H1 (cell line): ENCODE measurements at regions not wholly inside any gene's neighbourhood (a gene's known extent, or its start where the extent isn't known, plus 50 kb on each side); places are given as distances from the start of the nearest gene placed in this dataset.

Experiments used
- CTCF ChIA-PET: fragments of 300-600 bp; sonication (Branson Sonifier 250); formaldehyde crosslinking; loops from one replicate; lab custom pipeline; 2021; ENCODE audit not compliant: partially characterized antibody; lab: Charles Lee
- POLR2A ChIA-PET: fragments of 300-600 bp; sonication (Branson Sonifier 250); formaldehyde crosslinking; loops from one replicate; lab custom pipeline; 2021; ENCODE audit warnings: inconsistent platforms; ENCODE audit not compliant: partially characterized antibody; lab: Charles Lee
- DNase-seq, 2 experiments: peaks; one replicate each; pipeline versions ENCODE4 v3.0.0 to v3.0.0-alpha.2; 2010 to 2022; ENCODE audit warnings: low spot score in 2 of 2, low read depth in 1 of 2, mixed read lengths in 1 of 2
- FAIRE-seq: peaks from 2 replicates; lab custom pipeline; 2011; peaks lifted over from hg19 to GRCh38; lab: Jason Lieb, UNC
- H2AFZ ChIP-seq: 2 replicates; pipeline ENCODE4 v1.8.1; 2012; ENCODE audit warnings: low read length, inconsistent platforms
- H2AK5ac ChIP-seq: 2 replicates; pipeline ENCODE4 v1.6.1; 2013; ENCODE audit warnings: low read depth, low read length
- H2BK120ac ChIP-seq: replicated peaks from 2 replicates; pipeline ENCODE3; 2013; ENCODE audit warnings: low read depth, low read length, inconsistent platforms
- H2BK12ac ChIP-seq: 2 replicates; pipeline ENCODE4 v1.6.1; 2013; ENCODE audit warnings: low read depth, low read length
- H2BK15ac ChIP-seq: 2 replicates; pipeline ENCODE4 v1.6.1; 2013; ENCODE audit warnings: low read length
- H2BK20ac ChIP-seq: 2 replicates; pipeline ENCODE4 v1.6.1; 2013; ENCODE audit warnings: low read length
- H2BK5ac ChIP-seq: 2 replicates; pipeline ENCODE4 v1.6.1; 2013; ENCODE audit warnings: low read depth, low read length
- H3K14ac ChIP-seq: 2 replicates; pipeline ENCODE4 v1.6.1; 2013; ENCODE audit warnings: inconsistent platforms; ENCODE audit not compliant: insufficient read length
- H3K18ac ChIP-seq: 2 replicates; pipeline ENCODE4 v1.6.1; 2013; ENCODE audit warnings: low read length; ENCODE audit errors: extremely low read depth
- H3K23ac ChIP-seq: 2 replicates; pipeline ENCODE4 v1.6.1; 2013; ENCODE audit warnings: inconsistent platforms; ENCODE audit not compliant: insufficient read length
- H3K23me2 ChIP-seq: 2 replicates; pipeline ENCODE4 v1.6.1; 2013; ENCODE audit warnings: low read depth, low read length
- H3K27ac ChIP-seq: 2 replicates; pipeline ENCODE4 v1.6.1; 2011; ENCODE audit warnings: low read depth, low read length, inconsistent platforms
- H3K27me3 ChIP-seq, 4 experiments: replicated peaks in 1 of 4; 1 replicate in 1 of 4; 2 replicates in 3 of 4; pipeline versions ENCODE4 v1.6.1 to v1.8.1; 2011 to 2013; ENCODE audit warnings: low read length in 3 of 4, mild to moderate bottlenecking in 3 of 4, inconsistent platforms in 2 of 4, mixed read lengths in 2 of 4, moderate library complexity in 1 of 4; ENCODE audit not compliant: control insufficient read depth in 3 of 4, insufficient read depth in 3 of 4; ENCODE audit errors: extremely low read depth in 1 of 4
- H3K36me3 ChIP-seq, 4 experiments: 2 replicates each; pipeline versions ENCODE4 v1.6.1 to v1.8.1; 2011 to 2013; ENCODE audit warnings: mild to moderate bottlenecking in 4 of 4, low read length in 3 of 4, moderate library complexity in 2 of 4, control low read depth in 1 of 4, inconsistent platforms in 1 of 4; ENCODE audit not compliant: insufficient read depth in 4 of 4, control insufficient read depth in 2 of 4
- H3K4ac ChIP-seq: replicated peaks from 2 replicates; pipeline ENCODE3; 2013; ENCODE audit warnings: low read length, low read depth, mixed read lengths, inconsistent platforms; ENCODE audit not compliant: insufficient read length
- H3K4me1 ChIP-seq, 4 experiments: replicated peaks in 1 of 4; 1 replicate in 1 of 4; 2 replicates in 3 of 4; pipeline versions ENCODE4 v1.6.1 to v1.8.1; 2011 to 2013; ENCODE audit warnings: low read length in 3 of 4, inconsistent platforms in 2 of 4, mixed read lengths in 1 of 4; ENCODE audit not compliant: insufficient read depth in 4 of 4, control insufficient read depth in 3 of 4
- H3K4me2 ChIP-seq, 2 experiments: 2 replicates each; pipeline versions ENCODE4 v1.6.1 to v1.8.1; 2011 to 2013; ENCODE audit warnings: low read depth in 2 of 2, low read length in 2 of 2, control low read depth in 1 of 2, inconsistent platforms in 1 of 2, mild to moderate bottlenecking in 1 of 2; ENCODE audit not compliant: insufficient read depth in 1 of 2
- H3K4me3 ChIP-seq, 4 experiments: fragments of 200-600, 300-600 bp in 1 of 4; sonication (generic), shearing (Covaris generic), sonication (Bioruptor Twin) in 1 of 4; 2 replicates each; pipeline versions ENCODE4 v1.5.1 to v1.8.1; 2011 to 2016; ENCODE audit warnings: low read length in 4 of 4, low read depth in 3 of 4, control low read depth in 2 of 4, inconsistent platforms in 2 of 4, mild to moderate bottlenecking in 2 of 4, mixed read lengths in 1 of 4, moderate library complexity in 1 of 4; ENCODE audit not compliant: insufficient read depth in 2 of 4; ENCODE audit errors: extremely low read depth in 1 of 4
- H3K56ac ChIP-seq: replicated peaks from 2 replicates; pipeline ENCODE3; 2013; ENCODE audit warnings: low read depth, mild to moderate bottlenecking, mixed read lengths, low read length, inconsistent platforms; ENCODE audit not compliant: insufficient read length
- H3K79me1 ChIP-seq: 2 replicates; pipeline ENCODE4 v1.6.1; 2013; ENCODE audit warnings: low read depth, low read length, control low read depth
- H3K79me2 ChIP-seq, 2 experiments: 2 replicates each; pipeline versions ENCODE4 v1.6.1 to v1.8.1; 2012 to 2013; ENCODE audit warnings: low read length in 2 of 2, mild to moderate bottlenecking in 2 of 2, inconsistent platforms in 1 of 2; ENCODE audit not compliant: insufficient read depth in 2 of 2, control insufficient read depth in 1 of 2
- H3K9ac ChIP-seq, 4 experiments: replicated peaks in 1 of 4; 1 replicate in 1 of 4; 2 replicates in 3 of 4; pipeline versions ENCODE4 v1.6.1 to v1.8.1; 2011 to 2013; ENCODE audit warnings: low read depth in 3 of 4, low read length in 3 of 4, control low read depth in 2 of 4, mild to moderate bottlenecking in 2 of 4, moderate library complexity in 2 of 4, inconsistent platforms in 1 of 4; ENCODE audit errors: extremely low read depth in 1 of 4
- H3K9me3 ChIP-seq, 2 experiments: 2 replicates each; pipeline versions ENCODE4 v1.6.1 to v1.8.1; 2012 to 2013; ENCODE audit warnings: mild to moderate bottlenecking in 2 of 2, moderate library complexity in 2 of 2, control low read depth in 1 of 2, inconsistent platforms in 1 of 2, low read depth in 1 of 2, low read length in 1 of 2, mixed read lengths in 1 of 2; ENCODE audit not compliant: insufficient read depth in 2 of 2
- H4K20me1 ChIP-seq, 2 experiments: replicated peaks in 1 of 2; 2 replicates each; pipeline versions ENCODE3 to v1.8.1; 2011 to 2013; ENCODE audit warnings: inconsistent platforms in 2 of 2, low read length in 2 of 2, mild to moderate bottlenecking in 1 of 2; ENCODE audit not compliant: insufficient read depth in 2 of 2, control insufficient read depth in 1 of 2
- H4K5ac ChIP-seq: 2 replicates; pipeline ENCODE4 v1.6.1; 2013; ENCODE audit warnings: low read length, low read depth, mixed read lengths, inconsistent platforms; ENCODE audit not compliant: insufficient read length
- H4K8ac ChIP-seq: 2 replicates; pipeline ENCODE4 v1.8.0; 2013; ENCODE audit warnings: mild to moderate bottlenecking, moderate library complexity, low read length, inconsistent platforms; ENCODE audit not compliant: insufficient read depth; ENCODE audit errors: extremely low read depth
- H4K91ac ChIP-seq: replicated peaks from 2 replicates; pipeline ENCODE3; 2013; ENCODE audit warnings: low read length, mixed read lengths, inconsistent platforms; ENCODE audit not compliant: insufficient read length
- FOSL1 ChIP-seq: IDR thresholded peaks from 2 replicates; pipeline ENCODE4 v1.6.1; 2011; ENCODE audit warnings: mild to moderate bottlenecking, low read depth, low read length, moderate library complexity; ENCODE audit not compliant: insufficient read depth
- GABPA ChIP-seq: IDR thresholded peaks from 2 replicates; pipeline ENCODE4 v1.6.1; 2011; ENCODE audit warnings: mild to moderate bottlenecking, low read length, moderate library complexity, borderline replicate concordance; ENCODE audit not compliant: insufficient read depth
- GTF2F1 ChIP-seq: IDR thresholded peaks from 2 replicates; pipeline ENCODE4 v1.6.1; 2012; ENCODE audit warnings: low read depth, low read length, improper control_type of control experiment, borderline replicate concordance
- NRF1 ChIP-seq: IDR thresholded peaks from 2 replicates; pipeline ENCODE4 v1.6.1; 2011; ENCODE audit warnings: mild to moderate bottlenecking, low read depth, low read length, improper control_type of control experiment
- POU5F1 ChIP-seq: IDR thresholded peaks from 2 replicates; pipeline ENCODE4 v1.6.1; 2011; ENCODE audit warnings: low read depth, mild to moderate bottlenecking, low read length, moderate library complexity
- SIN3A ChIP-seq, 2 experiments: IDR thresholded peaks in 1 of 2; conservative IDR thresholded peaks in 1 of 2; 2 replicates each; pipeline ENCODE4 v1.6.1; 2011 to 2012; ENCODE audit warnings: low read length in 2 of 2, improper control_type of control experiment in 1 of 2, low read depth in 1 of 2, mild to moderate bottlenecking in 1 of 2
- SIX5 ChIP-seq: IDR thresholded peaks from 2 replicates; pipeline ENCODE4 v1.6.1; 2011; ENCODE audit warnings: mild to moderate bottlenecking, low read depth, low read length
- SP2 ChIP-seq: IDR thresholded peaks from 2 replicates; pipeline ENCODE4 v1.6.1; 2012; ENCODE audit warnings: mild to moderate bottlenecking, low read length, inconsistent platforms
- TAF7 ChIP-seq: optimal IDR thresholded peaks from 2 replicates; pipeline ENCODE3; 2011; ENCODE audit warnings: low read depth, mild to moderate bottlenecking, inconsistent platforms, low read length, moderate library complexity, borderline replicate concordance
- YY1 ChIP-seq: IDR thresholded peaks from 2 replicates; pipeline ENCODE4 v1.6.1; 2011; ENCODE audit warnings: low read depth, mild to moderate bottlenecking, low read length
- WGBS, 2 experiments: shearing (Covaris generic) in 1 of 2; methylation state at CpG; one replicate each; pipeline versions ENCODE4 v1.1.6 to v1.1.7; 2013 to 2015; ENCODE audit warnings: low lambda C conversion rate in 2 of 2, mixed read lengths in 2 of 2, inconsistent platforms in 1 of 2, low coverage in 1 of 2, missing lambda C conversion rate in 1 of 2; ENCODE audit not compliant: insufficient replicate concordance in 2 of 2, insufficient coverage in 1 of 2, insufficient read length in 1 of 2; ENCODE audit errors: extremely low coverage in 1 of 2, missing lambda C conversion rate in 1 of 2; 5-methylcytosine and 5-hydroxymethylcytosine counted together
- TF ChIP-seq, protein P1 (sequence below), 3 experiments: IDR thresholded peaks; 1 replicate in 2 of 3; 2 replicates in 1 of 3; pipeline versions ENCODE4 v1.5.1 to v1.6.1; 2011; ENCODE audit warnings: low read length in 3 of 3, mild to moderate bottlenecking in 3 of 3, inconsistent platforms in 2 of 3, low read depth in 1 of 3, moderate library complexity in 1 of 3; ENCODE audit not compliant: insufficient read depth in 1 of 3; ENCODE audit errors: control extremely low read depth in 1 of 3

- no peak for FAIRE-seq
Measured at GRCh38 chr10:47139121-47139520, 160.9 kb upstream of the GDF10 start.

More at GRCh38 chr10:47139121-47139520, 160.9 kb upstream of the GDF10 start:
- ChIA-PET POLR2A (no interaction called here), CTCF (interaction anchor here (1.4 to 4.9 kb wide), 3 partner anchors 13 to 115 kb away, joined by 3 to 26 read pairs (median 4); no protein-coding TSS in a partner anchor)
- H4K91ac ChIP-seq: no peak overlapping the region
- H2BK5ac ChIP-seq: no peak overlapping the region
- H3K9me3 ChIP-seq: no peaks in the 10 kb centered on the region
- no peak overlapping the region for H2AK5ac ChIP-seq
- no peak overlapping the region for H2BK20ac ChIP-seq
- no peak overlapping the region for H3K14ac ChIP-seq
- H2AFZ ChIP-seq: no peak overlapping the region
- DNase-seq: no peak
- no peak overlapping the region for H4K8ac ChIP-seq
- no peaks in the 10 kb centered on the region for H3K27me3 ChIP-seq
- 90% methylated on average over 7 of the region's 7 CpGs; no CpG with 5 or more reads in 1 of the 2 experiments for WGBS, 2 experiments
- H3K27ac ChIP-seq: no peak overlapping the region
- H4K20me1 ChIP-seq: no peaks in the 10 kb centered on the region
- H3K23me2 ChIP-seq: no peaks in the 10 kb centered on the region
- H2BK12ac ChIP-seq: no peak overlapping the region
- no peak overlapping the region for H3K4me3 ChIP-seq
- no peaks in the 10 kb centered on the region for H3K79me1 ChIP-seq
- no peak overlapping the region for H2BK120ac ChIP-seq
- no peak overlapping the region for H3K4me2 ChIP-seq
- H3K4me1 ChIP-seq: no peaks in the 10 kb centered on the region
- H4K5ac ChIP-seq: no peak overlapping the region
- no peak overlapping the region for H3K56ac ChIP-seq
- H3K36me3 ChIP-seq: no peaks in the 10 kb centered on the region
- no peak for TF ChIP-seq SP2
- no peak for TF ChIP-seq SIX5
- TF ChIP-seq NRF1: no peak
- TF ChIP-seq TAF7: no peak
- no peak for TF ChIP-seq YY1
- TF ChIP-seq SIN3A (conservative IDR thresholded peaks at IDR 0.05 in 1 of 2, IDR thresholded peaks at IDR 0.05 in 1 of 2; ENCODE audit: low read depth in 1 of 2, low read length in 2 of 2): no peak
- TF ChIP-seq GTF2F1: no peak
- TF ChIP-seq, protein P1, sequence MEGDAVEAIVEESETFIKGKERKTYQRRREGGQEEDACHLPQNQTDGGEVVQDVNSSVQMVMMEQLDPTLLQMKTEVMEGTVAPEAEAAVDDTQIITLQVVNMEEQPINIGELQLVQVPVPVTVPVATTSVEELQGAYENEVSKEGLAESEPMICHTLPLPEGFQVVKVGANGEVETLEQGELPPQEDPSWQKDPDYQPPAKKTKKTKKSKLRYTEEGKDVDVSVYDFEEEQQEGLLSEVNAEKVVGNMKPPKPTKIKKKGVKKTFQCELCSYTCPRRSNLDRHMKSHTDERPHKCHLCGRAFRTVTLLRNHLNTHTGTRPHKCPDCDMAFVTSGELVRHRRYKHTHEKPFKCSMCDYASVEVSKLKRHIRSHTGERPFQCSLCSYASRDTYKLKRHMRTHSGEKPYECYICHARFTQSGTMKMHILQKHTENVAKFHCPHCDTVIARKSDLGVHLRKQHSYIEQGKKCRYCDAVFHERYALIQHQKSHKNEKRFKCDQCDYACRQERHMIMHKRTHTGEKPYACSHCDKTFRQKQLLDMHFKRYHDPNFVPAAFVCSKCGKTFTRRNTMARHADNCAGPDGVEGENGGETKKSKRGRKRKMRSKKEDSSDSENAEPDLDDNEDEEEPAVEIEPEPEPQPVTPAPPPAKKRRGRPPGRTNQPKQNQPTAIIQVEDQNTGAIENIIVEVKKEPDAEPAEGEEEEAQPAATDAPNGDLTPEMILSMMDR (IDR thresholded peaks at IDR 0.05; ENCODE audit: control extremely low read depth in 1 of 3, insufficient read depth in 1 of 3, low read depth in 1 of 3, low read length in 3 of 3): no peak
- no peak for TF ChIP-seq FOSL1
- TF ChIP-seq POU5F1: no peak
- no peak for TF ChIP-seq GABPA
- no peak overlapping the region for H3K23ac ChIP-seq
- H3K79me2 ChIP-seq: no peaks in the 10 kb centered on the region
- H3K9ac ChIP-seq: no peak overlapping the region
- H2BK15ac ChIP-seq: no peak overlapping the region
- H3K18ac ChIP-seq: no peak overlapping the region
- H3K4ac ChIP-seq: no peak overlapping the region
